ENCODE measurements at regions not wholly inside any gene's neighbourhood (a gene's known extent, or its start where the extent isn't known, plus 50 kb on each side); places are given as distances from the start of the nearest gene placed in this dataset.

DNA sequence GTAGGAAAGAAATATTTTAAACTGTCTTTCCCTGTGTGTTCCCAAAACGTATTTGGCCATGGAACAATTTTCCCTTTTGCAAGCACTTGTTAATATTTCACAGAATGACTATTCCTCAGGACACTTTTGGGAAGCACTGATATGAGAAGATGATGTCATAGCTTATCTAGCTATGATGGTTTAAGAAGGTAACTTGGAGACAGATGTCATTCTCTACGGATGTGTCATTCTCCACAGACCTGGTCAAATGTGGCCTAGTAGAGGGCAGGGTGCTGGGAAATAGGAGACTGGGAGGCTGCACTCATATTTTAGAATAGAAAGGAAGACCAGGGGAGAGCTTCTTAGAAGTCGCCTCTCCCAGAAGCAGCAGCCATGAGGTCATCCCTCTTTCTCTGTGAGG, 220.7 kb upstream of the GLI3 start:
- TF ChIP-seq CTCF (IDR thresholded peaks at IDR 0.05) (no peak), POLR2A (IDR thresholded peaks at IDR 0.05) (no peak)

Measured in suprapubic skin (tissue), 3 donors.